ENCODE measurements at regions not wholly inside any gene's neighbourhood (a gene's known extent, or its start where the extent isn't known, plus 50 kb on each side); places are given as distances from the start of the nearest gene placed in this dataset.
"Not testable (repeated sequence)": the region's sequence is repeated elsewhere in the genome, so short reads cannot be mapped to it uniquely, and the experiment has no call there.

DNA sequence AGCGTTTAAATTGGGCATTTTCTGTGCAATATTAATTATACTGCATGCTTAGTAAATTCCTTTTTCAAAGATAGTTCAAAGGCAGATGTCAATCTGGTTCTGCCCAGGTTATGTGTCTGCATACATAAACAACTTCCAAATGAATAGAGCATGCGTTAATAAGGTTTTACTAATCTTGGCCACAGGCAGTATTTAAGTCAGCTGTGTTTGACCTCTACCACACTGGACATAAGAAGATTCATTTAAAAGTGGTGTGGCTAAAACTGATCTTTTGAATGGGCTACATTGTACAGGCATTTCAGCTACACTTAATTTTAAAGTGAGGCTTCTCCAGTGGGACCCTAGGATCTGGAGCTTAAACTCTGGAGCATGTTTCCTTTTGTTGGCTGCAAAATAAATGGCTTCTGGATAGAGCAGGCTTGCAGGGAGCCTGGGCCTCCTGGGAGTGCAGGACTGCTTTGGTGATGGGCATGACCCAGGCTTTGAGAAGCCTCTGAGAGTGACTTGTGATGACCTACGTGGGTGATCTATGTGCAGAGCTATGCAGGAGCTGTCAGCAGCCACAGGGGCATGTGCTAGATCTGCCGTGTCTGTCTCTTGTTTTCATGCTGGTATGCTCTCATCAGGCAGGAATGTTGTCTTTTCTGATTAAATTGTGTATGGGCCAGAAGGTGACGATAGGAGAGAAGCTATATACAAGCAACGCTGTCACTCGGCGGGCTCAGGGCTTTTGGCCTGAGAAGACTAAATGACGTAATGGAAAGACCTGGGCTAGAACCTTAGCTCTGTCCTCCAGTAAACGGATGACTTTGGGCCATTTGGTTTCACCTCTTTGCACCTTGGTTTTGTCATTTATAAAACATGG, 331.2 kb downstream of the QKI start:
- DNase-seq (ENCODE audit: low read depth in 2 of 3, low spot score in 2 of 3): no peak

DNA sequence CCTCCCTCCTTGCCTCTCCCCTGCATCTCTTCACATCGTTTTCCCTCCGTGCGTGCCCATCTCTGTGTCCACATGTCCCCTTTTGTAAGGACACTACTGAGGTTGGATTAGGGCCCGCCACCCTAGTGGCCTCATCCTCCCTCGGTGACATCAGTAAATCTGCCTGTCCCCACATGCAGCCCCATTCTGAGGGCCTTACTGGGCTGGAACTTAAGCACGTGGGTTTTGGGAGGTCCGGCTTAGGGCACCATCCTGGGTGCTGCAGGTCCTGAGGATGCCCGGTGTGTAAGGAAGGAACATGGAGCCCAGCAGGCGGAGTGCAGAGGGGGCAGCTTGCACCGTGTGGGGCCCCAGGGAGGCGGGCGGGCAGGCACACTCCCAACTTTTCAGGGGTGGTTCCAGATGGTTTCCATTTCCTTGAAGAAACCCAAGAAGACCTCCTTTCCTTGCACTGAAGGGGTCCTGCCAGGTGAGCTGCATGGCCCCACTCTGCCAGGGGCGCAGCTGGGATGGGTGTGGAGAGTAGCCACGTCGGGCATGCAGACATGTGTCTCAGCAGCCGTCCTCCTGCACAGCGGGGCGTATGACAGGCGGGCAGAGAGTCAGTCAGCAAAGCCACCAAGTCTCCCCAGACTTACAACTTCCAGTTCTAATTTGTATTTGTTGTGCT, 329.9 kb downstream of the QKI start:
- no peak for DNase-seq (ENCODE audit: low read depth in 2 of 3, low spot score in 2 of 3)

DNA sequence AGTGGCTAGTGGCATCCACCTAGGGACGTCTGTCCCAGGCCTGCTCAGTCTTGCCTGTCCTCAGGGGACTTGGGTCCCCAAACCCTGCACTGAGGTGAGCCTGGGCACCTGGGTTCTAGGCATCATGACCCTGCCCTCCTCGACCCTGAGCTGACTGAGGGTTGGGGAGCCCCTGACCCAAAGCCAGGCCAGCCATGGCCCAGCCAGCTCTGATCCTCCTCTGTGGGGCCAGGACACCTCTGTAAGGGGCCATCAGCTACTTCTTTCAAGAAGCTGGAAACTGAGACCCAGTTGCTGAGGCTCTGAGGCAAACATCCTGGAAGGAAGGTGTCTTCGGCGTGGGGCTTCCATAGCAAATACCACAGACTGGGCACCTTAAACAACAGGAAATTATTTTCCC, 329.3 kb downstream of the QKI start:
- no peak for DNase-seq (ENCODE audit: low read depth in 2 of 3, low spot score in 2 of 3)

DNA sequence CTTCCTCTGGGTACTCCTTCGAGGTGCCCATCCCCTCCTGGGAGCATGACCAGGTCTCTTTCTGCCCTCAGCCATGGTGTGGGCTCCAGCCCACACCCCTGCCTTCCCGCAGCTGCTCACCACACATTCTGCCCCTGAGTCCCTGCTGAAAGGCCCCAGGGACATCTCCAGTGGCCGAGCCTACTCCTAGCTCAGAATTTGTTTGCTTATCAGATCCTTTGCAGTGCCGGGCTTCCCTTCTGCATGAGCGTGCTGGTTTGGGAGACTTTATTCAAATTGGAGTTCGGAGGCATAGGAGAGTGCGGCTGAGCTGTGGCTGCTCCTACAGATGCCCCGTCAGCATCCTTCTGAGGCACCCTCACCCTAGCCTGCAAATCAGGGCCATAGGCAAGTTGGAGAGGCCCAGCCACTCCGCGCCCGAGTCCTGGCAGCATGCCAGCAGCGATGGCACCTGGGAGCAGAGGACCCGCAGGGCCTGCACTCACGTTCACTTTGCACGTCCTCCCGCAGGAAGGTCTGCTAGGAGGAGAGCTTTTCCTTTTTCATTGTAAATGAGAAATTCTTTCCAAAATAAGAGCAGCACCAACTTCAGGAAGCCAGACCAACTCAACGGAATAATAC, 327.3 kb downstream of the QKI start:
- DNase-seq (ENCODE audit: low read depth in 2 of 3, low spot score in 2 of 3): no peak

DNA sequence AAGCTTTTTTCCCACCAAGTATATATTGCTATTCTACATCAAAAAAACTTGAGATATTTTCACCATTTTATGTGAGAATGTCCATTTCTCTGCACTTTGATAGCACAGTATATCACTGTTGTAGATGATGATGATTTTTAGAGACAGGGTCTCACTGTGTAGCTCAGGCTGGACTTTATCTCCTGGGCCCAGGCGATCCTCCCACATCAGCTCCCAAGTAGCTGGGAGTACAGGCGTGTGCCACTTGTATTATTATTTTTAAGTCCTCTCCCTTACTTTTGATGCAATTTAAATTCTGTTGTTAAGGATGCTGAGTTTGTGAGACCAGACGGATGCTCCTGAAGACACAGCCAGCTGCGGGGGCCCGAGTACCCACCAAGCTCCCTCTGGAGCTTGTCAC, 326.8 kb downstream of the QKI start:
- no peak for DNase-seq (ENCODE audit: low read depth in 2 of 3, low spot score in 2 of 3)

DNA sequence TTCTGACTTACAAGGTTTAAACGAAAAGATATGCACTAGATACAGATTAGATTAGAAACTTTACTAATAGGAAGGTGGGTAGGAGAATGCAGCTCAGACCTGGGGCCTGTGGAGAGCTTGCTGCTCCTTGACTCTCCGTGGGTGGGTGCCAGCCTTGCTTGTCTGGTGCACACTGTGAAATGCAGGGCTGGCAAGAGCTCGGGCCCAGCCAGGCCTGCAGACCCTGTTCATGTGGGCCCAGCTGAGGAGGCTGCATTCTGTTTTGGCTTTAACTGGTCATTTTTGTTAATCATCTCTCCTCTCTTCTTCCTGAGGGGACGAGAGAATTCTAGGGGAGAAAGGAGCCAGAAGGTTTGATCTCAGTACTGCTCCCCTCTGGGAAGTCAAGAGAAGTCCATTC, 325.4 kb downstream of the QKI start:
- DNase-seq (ENCODE audit: low read depth in 2 of 3, low spot score in 2 of 3): no peak

DNA sequence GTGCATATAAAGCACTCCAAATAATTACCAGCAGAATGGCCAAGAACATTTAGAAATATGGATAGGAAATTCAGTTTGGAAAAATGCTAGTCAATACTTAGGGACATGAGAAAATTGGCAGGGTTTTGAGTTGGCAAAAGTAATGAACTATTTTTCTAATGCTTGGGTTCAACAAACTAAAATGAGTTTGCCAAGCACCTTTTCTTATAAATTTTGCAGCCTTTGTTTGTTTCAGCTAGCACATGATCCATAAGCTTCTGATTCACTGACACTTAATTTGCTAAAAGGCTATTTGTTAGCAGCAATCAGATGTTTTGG, 324.8 kb downstream of the QKI start:
- DNase-seq (ENCODE audit: low read depth in 2 of 3, low spot score in 2 of 3): no peak

DNA sequence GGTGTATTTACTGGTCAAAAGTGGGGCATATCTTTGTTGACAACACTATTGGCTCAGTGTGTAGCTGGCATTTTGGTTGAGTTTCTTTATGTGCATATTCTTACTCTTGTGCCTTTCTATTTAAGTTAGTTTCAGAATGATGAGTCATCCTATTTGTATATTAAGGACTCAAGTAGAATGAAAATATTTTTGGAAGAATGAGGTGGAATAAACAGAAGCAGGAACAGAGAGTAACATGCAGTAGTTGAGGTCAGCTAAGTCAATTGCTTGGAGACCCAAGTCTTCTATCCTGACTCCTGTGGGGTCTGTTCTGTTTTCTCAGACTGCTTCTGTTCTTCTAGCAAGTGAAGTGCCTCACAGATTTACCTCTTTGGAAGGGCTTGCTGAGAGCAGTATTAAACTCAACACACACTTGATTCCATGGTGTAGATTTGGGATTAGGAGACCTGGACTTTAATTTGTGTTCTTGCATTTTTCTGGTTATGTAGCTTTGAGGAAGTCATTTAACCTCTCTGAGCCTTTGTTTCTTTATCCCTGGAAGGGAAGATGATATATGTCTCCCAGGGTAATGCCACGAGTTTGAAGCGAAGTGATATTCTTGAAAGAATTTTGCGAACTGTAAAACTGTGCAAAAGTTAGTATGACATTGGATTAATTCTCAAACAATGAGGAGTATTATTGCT, 324.3 kb downstream of the QKI start:
- DNase-seq (ENCODE audit: low read depth in 2 of 3, low spot score in 2 of 3): no peak

DNA sequence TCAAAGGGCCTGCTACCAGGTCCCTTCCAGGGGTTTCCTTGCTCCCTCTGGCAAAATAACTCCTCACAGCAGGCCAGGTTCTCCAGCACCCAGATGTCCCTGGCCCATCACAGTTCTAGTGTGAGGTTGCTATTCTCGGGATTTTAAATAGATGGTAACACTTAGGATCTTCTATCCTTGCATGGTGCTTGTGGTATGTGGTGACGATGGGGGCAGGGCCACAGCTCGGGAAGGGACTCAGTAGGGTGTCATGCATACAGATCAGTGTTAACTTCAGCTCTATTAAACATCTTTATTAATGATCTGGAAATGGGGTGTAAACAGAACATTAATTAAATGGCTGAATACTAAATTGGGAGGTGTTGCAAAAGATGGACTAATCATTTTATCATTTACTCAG, 323.8 kb downstream of the QKI start:
- DNase-seq (ENCODE audit: low read depth in 2 of 3, low spot score in 2 of 3): no peak

DNA sequence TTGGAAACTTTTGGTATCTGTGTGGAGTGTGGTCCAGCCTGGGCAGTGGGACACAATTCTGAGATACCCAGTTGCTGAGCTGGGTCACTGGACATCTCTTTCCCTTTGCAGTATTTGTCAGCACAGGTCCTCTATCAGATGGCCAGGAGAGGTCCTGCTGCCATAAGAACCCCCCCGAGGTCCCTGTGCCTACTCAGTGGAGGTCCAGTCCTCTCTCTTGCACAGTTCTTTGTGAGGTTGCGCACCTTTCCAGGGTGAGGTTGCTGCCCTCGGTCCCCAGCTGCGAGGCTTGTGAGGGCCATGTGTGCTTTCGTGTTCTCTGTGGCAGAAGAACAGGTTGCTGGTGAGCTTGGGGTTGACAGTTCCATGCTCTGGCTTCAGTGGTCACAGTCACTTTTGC, 320.6 kb downstream of the QKI start:
- DNase-seq (ENCODE audit: low read depth in 2 of 3, low spot score in 2 of 3): no peak

DNA sequence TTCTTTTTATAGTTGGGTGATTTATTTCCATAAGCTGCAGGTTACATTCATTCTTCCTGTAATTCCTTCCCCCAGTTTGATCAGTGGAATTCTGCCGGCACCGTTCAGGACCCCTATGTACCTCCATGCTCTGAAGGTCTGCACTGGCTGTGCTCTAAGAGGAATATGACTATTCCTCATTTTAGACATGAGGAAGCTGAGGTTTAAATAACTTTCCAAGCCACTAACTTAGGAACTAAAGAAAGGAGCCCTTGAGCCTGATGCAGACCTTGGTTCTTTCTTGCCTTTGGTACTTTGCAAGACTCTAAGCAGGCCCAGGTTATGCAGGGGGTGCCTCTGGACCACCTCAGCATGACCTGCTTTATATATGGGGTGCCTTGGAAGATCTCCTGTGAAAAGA, 318.5 kb downstream of the QKI start:
- no peak for DNase-seq (ENCODE audit: low read depth in 2 of 3, low spot score in 2 of 3)

DNA sequence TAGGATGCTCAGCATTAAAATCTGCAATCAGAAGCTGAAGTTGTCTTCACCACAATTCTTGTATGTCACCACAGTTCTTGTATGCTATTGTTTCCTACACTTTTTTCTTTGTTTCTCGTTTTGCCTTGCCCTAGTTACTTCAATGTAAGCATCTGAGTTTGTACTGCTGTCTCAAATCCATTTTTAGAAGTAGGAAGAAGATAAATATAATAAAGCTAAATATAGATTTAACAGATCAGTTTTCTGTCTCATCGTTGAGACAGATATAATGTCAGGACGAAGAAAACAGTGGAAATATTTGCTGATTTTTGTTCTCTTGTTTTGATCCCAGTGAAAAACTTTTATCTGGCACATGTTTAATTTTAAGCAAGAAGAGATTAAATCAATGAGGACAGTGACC, 318.0 kb downstream of the QKI start:
- DNase-seq (ENCODE audit: low read depth in 2 of 3, low spot score in 2 of 3): no peak

DNA sequence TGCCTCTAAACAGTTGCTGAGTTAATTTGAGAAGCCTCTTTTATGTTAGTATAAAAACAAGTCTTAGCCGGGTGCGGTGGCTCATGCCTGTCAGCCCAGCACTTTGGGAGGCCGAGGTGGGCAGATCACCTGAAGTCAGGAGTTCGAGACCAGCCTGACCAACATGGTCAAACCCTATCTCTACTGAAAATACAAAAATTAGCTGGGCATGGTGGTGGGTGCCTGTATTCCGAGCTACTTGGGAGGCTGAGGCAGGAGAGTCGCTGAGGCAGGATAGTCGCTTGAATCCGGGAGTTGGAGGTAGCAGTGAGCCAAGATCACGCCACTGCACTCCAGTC, 317.5 kb downstream of the QKI start:
- not testable (repeated sequence) for DNase-seq (ENCODE audit: low read depth in 2 of 3, low spot score in 2 of 3)

DNA sequence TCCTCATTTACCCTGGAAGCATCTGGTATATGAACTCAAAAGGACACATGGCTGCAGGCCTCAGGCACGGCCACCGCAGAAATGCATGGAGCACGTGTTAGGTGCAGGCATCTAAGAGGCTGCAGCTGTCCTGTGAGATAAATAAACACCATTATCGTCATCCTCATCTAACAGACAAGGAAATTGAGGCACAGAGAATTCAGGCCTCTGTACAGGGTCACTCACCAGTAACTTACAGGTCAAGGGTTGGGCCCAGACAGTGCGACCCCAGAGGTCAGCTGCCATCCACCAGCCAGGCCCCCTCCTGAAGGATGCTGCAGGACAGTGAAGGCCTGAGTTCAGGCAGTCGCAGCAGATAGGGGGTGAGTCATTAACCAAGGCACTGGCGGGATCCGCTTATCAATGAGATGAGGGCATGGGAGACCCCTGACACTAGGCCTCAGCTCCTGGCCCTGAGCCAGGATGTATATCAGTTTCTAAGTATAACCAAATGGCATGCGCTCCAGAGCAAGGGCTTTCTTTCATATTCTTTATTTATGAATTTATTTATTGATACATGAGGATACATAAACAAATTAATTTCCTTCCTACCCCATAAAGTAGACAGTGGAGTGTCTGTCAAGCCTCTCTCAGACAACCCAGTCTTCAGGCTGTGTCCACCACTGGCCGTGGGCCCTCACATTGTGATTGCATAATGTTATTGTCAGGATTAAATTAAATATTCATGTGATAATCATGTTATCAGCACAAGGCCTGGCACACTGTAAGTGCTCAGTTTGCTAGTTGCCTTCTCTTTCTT, 316.9 kb downstream of the QKI start:
- DNase-seq (ENCODE audit: low read depth in 2 of 3, low spot score in 2 of 3): no peak

DNA sequence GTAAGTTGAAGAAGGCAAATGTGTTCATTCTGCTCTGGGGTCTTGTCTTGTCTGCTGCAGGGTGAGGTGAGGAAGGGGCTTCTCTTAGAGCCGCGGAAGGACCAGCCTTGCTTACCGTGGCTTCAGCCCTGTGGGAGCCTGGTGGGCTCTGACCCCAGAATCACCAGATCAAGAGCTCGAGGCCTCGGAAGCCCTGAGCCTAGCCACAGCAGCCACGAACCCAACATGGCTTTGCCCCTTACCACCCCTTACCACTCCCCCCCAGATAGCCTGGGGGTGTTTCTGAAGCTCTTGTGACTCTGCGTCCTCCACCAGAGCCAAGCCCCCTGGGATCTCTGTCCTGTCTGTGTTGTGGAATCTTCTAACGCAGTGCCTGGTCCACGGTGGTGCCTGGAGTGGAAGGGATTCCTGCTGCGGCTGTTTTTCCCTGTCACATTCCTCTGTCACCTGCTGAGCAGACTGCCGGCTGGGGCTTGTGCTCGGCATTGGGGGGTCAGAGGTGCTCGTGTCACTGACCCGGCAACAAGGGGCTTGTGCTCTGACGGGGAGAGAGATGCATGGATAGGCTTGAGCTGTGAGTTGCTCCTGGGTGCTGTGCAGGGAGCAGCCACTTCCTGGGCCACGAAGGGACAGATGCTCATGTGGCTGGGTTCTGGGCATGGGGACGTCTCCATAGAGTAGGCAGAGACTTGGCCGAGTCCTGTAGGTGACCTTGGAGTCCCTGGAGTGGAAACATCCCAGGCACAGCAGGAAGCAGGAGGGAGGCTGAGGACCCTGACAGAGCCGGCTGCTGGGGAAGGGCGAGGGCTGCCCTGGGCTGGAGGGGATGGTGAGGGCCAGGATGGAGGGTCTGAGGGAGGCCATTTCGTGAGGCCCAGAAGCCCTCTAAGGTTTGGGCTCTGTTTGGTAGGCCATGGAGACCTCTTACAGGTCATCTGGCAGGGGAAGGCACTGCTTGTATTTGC, 316.0 kb downstream of the QKI start:
- no peak for DNase-seq (ENCODE audit: low read depth in 2 of 3, low spot score in 2 of 3)

DNA sequence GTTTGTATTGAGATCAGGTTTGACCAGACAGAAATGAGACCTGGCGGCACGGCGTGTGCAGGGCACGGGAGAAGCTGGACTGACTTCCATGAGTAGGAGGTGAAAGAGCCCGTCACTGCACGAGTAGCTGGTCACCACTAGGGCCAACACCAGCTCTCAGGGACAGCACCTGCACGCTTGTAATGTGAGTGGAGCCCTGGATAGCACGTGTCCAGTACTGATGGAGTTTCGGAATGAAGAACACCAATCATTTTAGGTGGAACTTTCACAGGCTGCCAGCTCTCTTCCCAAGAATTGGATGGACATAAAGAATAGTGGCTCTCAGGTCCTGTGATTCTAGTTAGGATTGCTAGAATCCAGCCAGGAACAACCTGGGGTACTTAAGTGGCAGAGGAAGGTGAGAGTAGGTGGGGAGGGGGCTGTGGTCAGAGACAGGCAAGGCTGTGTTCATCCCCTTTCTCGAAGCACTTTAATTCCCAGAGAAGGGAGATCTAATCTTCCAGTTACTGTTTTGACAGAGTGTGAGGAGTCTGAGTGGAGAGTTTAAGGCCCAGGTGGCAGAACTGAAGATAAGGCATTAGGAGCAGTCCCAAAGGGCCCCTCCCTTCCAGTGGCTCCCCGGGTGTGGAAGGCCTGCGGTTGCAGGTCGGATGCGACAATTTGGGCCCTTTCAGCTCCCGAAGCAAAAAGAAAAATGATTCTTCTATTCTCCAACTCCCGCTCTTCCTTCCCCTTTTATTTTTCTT, 314.8 kb downstream of the QKI start:
- DNase-seq (ENCODE audit: low read depth in 2 of 3, low spot score in 2 of 3): no peak

DNA sequence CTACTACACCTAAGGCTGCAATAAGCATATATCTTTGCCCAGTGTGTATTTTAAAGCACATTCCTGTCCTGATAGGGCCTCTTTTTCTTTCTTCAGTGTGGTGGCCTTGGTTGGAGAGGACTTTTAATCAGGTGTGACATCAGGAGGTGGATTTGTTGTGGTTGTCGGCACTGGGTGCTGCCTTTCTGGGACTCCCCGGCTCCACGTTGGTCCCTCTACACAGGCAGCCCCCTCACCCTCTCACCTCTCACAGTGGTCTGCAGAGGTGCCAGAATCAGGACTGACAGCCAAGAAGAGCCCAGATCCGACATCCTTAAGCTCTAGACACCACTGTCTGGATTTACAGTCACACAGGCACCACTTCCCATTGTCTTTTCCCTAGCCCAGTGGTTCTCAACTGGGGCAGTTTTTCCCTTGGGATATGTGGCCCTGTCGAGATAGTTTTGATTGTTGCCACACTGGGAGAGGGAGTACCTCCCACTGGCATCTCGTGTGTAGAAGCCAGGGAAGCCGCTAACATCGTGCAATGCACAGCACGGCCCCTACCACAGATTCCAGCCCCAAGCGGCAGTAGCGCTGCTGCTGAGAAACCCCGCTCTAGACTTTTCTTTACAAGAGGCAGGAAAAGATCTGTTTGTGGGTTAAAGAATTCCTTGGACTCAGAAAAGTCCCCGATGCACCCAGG, 314.1 kb downstream of the QKI start:
- DNase-seq (ENCODE audit: low read depth in 2 of 3, low spot score in 2 of 3): no peak

DNA sequence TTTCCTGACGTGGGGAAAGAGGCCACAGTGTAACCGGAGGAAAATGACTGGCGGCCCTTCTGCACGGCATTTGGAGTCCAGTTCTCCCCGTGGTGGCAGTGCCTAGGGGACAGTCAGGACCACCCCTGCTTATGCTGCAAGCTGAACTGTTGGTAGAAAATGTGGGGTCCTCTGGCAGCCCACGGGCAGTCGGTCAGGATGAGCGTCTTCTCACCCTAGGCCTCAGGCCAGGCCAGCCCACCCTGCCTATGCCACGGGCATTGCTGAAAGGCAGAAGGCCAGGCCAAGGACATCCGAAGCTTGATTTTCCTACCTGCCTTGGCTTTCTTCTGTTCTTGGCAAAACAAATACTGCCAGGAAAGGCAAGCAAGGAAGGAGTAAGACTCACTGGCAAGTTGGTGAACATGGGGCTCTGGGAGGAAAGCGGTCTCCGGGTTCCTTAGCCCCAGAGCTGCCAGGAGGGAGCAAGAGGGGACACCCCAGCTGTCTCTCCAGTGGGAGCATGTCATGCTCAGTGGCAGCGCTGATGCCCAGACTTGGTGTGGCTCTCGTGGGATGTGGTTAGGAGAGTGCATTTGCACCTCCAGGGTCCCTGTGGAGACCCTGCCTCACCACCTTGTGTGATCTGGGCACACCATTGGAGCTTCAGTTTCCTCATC, 311.6 kb downstream of the QKI start:
- DNase-seq (ENCODE audit: low read depth in 2 of 3, low spot score in 2 of 3): no peak

Measured in hematopoietic multipotent progenitor cell (in vitro differentiated cells).